Amniotic stem cell (primary cell): ENCODE measurements at regions not wholly inside any gene's neighbourhood (a gene's known extent, or its start where the extent isn't known, plus 50 kb on each side); places are given as distances from the start of the nearest gene placed in this dataset.

Experiments
- DNase-seq: peaks from one replicate; lab custom pipeline; 2025; lab: John Stamatoyannopoulos, UW

- DNase-seq: no peak
These were observed 92.8 kb downstream of the HNRNPLL start for GRCh38 chr2:38509947-38510326.

- DNase-seq: peak; percentile 44
These were observed 93.3 kb downstream of the HNRNPLL start for GRCh38 chr2:38509314-38509946.

- no peak for DNase-seq
These were observed 94.3 kb downstream of the HNRNPLL start for GRCh38 chr2:38508311-38509039.

- DNase-seq: no peak
These were observed 95.0 kb downstream of the HNRNPLL start for GRCh38 chr2:38507712-38508111.

- DNase-seq: no peak
These were observed 96.9 kb downstream of the HNRNPLL start for GRCh38 chr2:38505779-38506178.

GRCh38 chr2:38504169-38504568 is 98.6 kb downstream of the HNRNPLL start:
- DNase-seq: no peak

- no peak for DNase-seq
These were observed 100.6 kb downstream of the HNRNPLL start for GRCh38 chr2:38502107-38502506.

- no peak for DNase-seq
These were observed 102.5 kb downstream of the HNRNPLL start for GRCh38 chr2:38500283-38500634.

- DNase-seq: no peak
These were observed 103.0 kb downstream of the HNRNPLL start for GRCh38 chr2:38499548-38500282.

GRCh38 chr2:38498045-38498481 is 104.7 kb downstream of the HNRNPLL start:
- DNase-seq: no peak

- no peak for DNase-seq
These were observed 105.1 kb downstream of the HNRNPLL start for GRCh38 chr2:38497670-38498037.

GRCh38 chr2:38496927-38497669 is 105.6 kb downstream of the HNRNPLL start:
- DNase-seq: no peak

GRCh38 chr2:38495880-38496279 is 106.8 kb downstream of the HNRNPLL start:
- no peak for DNase-seq

GRCh38 chr2:38494394-38494793 is 108.3 kb downstream of the HNRNPLL start:
- no peak for DNase-seq

GRCh38 chr2:38492042-38492615 is 110.6 kb downstream of the HNRNPLL start:
- no peak for DNase-seq

GRCh38 chr2:38491436-38491835 is 111.3 kb downstream of the HNRNPLL start:
- no peak for DNase-seq

GRCh38 chr2:38489846-38490245 is 112.8 kb upstream of the ATL2 start:
- DNase-seq: no peak

- DNase-seq: no peak
These were observed 110.8 kb upstream of the ATL2 start for GRCh38 chr2:38487852-38488251.

GRCh38 chr2:38486213-38487026 is 109.3 kb upstream of the ATL2 start:
- no peak for DNase-seq

- DNase-seq: no peak
These were observed 108.7 kb upstream of the ATL2 start for GRCh38 chr2:38485734-38486133.

GRCh38 chr2:38484957-38485356 is 107.9 kb upstream of the ATL2 start:
- no peak for DNase-seq
